ENCODE measurements at regions not wholly inside any gene's neighbourhood (a gene's known extent, or its start where the extent isn't known, plus 50 kb on each side); places are given as distances from the start of the nearest gene placed in this dataset.
"Not testable (repeated sequence)": the region's sequence is repeated elsewhere in the genome, so short reads cannot be mapped to it uniquely, and the experiment has no call there.

DNA sequence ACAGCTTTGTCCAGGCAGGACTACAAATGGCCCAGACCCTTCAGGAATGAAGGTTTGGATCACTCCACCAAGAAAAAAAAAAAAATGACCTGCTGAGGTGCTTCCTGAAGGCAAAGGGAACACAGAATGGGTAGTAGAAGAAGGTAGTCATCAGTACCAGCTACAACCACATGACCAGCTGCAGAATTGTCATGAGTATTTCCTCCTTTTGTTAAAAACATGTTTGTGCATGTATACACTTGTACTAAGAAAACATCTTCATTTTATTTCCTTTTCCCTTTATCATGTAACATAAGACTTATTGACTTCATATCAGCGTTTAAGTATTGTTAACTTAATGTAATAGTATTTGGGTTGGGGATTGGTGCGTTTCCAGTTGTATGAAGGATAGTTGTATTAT is 631.6 kb downstream of the FBXO15 start:
- not testable (repeated sequence) for DNase-seq

DNA sequence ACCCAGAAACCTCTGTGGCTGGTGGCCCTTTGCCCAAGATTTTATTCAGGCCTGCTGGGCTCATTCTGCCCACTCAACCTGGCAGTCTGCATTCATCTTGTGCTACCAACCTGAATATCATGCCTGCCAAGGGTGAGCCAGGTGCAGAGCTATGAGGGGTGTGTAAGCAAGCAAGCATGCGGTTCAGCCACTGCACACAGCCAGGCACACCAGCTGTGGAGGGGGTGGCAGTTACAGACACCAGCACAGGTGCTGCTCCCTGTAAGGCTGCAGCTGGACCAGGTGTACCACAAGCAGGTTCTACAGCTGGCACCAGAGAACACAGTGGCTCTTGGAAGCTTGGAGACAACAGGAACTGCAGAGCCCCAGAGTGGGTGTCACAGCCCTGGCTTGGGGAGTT is 633.2 kb downstream of the FBXO15 start:
- no peak for DNase-seq

DNA sequence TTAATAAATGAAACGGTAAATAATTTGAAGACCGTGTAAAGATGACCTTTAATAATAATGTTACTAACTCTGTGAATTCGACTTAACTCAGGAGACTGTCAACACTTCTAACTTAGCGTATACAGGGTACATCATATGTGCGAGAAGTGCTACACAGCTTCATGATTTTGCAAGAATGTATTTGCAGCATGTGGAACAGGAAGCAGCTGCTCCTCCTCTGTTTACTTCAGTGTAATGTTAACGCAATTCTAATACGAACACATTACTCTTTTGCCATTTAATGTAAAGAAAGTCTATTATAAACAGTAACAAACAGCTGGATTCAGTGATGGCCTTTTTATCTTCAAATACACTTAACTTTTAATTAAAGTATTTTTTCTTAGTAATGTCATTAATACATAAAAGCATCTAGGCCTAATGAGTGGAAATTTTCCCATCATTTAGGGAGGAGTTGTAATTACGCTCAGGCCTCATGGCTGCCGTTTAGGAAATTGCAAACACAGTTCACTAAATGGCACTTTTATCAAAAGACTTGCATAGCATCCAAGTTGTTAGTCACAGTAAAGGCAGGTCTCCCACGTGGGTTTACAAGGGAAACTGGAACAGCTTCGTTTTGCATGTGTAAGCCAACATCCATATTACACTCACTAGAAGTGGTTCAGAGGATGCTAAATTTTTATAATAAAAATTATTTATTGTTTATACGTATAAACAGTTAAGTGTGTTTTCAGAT is 635.7 kb downstream of the FBXO15 start:
- no peak for DNase-seq

DNA sequence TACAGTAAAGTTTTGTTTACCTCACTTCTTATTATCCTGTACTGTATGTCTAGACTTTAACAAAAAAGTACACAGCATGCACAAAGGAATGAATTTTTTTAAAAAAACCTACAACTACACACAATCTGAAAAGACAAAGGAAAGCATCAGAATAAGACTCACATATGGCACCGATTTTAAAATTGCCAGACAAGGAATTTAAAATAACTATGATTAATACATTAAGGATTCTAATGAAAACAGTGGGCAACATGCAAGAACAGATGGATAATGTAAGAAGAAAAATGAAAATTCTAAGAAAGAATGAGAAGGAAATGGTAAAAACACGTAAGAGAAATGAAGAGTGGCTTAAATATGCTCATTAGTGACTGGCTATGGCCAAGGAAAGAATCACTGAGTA is 638.2 kb downstream of the FBXO15 start:
- no peak for DNase-seq

DNA sequence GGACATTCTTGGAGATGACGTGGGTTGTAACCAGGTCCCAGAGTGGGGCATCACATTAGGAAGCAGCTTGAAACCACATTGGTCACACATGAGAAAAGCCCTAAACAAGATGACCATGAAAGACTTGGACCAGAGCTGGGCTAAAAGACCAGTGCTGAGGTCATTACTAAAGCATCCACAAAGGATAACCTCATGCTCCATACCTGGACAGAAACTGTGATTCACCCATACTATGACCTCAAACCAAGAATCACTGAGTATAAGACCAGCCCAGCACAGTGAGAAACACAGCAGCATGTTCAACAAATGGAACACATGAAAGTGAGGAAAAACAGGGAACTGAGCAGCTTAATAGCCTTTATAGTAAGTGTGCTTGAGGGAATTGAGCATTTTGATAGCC is 635.5 kb upstream of the NETO1 start:
- DNase-seq, result no peak

DNA sequence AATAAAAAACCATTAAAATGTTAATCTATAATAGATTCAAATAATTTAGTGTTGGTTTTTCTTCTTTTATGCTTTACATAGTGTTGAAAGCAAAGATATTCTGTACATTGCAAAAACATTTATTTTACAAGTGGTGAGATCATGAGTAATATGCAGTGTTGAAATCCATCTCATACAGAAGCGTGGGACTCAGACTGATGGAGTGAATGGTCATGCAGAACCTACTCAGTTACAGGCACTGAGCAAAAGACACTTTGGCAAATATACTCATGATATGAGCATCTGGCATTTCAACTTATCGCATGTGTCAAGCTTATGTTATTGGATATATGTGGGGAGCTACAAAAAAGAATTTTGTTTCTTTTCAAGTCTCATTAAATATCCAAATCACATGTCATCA is 620.2 kb upstream of the NETO1 start:
- DNase-seq, result no peak

DNA sequence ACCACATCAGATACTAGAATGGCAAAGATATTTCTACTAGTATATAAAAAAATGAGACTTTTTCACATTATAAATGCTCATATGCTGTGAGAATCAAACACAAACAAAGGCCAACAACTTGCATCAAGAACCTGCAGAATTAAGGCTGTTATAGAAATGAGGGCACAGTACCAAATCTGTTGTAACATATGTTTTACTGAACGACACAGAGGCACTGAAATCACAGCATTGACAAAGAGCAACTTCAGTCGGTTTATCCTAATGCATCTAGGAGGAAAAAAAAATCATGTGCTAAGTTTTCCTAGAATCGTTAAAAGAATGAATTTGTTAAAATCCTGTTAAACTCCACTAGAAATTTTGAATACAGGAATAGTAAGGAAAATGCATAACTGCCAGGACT is 617.4 kb upstream of the NETO1 start:
- DNase-seq, result no peak

DNA sequence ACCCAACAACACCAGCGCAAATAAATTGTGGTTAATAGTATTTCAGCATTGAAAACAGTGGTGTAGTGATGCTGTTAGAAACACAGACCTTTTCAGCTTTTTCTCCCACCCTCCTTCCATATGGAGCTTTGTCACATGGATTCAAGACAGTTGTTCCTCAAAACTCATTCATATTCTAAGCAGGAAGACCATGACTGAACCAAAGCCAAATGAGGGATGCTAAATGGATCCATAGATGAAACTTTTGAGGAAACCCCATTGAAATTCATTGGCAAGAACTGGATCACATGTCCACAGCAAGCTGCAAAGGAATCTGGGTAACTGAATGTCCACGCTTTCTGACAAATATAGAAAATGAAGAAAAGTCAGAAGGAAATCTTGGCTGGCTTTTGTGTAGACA is 615.1 kb upstream of the NETO1 start:
- no peak for DNase-seq

DNA sequence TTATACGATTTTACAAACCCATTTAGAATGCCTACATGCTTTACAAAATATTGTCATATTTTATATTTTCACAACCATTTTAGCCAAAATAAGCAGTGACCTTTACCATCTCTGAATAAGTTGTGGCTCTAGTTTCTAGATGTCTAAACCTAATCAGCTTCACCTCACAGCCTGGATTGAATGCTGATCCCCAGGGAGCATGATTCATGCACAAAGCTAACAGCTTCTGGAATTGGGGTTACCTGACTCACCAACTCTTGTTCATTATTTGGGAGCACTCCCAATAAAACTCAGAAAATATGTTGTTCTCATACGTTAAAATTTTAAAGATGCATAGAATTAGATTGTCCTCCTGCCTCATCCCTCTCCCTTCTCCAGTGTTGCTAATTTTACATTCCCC is 611.7 kb upstream of the NETO1 start:
- no peak for DNase-seq

DNA sequence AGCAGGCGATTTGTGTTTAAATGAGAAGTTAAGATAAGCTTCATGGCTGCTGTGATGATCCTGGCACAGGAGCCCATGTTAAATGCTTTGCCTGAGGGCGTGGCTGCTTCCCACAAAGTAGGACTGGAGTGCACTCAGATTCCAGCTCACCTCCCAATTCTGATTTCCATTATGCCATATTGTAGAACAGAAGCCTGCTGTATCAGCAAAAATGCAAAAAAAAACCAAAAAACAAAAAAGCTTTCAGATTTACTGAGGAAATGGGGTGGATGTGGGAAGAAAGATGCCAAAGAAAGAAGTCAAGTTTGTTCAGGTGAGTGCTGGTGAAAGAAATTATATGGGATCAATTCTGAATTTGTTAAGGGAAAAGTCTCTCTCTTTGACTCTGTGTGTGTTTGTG is 610.4 kb upstream of the NETO1 start:
- DNase-seq, result no peak

DNA sequence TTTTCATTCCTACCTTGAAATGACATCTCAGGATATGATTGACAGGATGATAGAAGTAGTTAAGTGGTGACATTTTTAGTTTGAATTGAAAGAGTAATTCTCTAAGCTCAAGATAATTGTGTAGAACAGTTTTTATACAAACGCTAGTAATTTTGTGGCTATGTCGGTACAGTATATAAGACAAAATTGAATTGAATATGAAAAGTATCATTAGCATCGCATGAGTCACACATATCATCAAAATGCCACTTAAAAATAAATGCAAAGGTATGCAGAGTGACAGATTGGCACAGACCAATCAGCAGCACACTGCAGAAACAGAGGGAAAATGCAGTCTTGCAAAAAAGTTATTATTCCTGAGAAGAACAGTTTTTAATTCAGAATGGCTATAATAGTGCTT is 608.2 kb upstream of the NETO1 start:
- no peak for DNase-seq

DNA sequence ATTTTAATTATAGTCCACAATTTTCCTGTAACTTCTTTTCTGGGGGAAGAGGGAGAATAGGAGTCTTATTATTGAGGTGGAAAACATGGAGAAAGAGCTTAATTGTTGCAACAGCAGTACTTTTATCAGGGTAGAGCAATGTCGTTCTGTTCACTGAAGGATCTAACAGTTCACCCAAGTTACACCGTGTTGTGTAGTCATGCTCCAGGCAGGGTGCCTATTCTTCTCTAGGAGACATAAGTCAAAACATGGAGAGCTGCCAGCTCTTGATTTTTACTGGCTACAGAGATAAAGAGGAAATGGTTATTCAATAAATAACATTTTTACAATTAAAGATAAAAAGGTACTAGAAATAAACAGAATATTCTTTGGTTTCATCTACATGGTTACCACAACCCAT is 594.3 kb upstream of the NETO1 start:
- no peak for DNase-seq

DNA sequence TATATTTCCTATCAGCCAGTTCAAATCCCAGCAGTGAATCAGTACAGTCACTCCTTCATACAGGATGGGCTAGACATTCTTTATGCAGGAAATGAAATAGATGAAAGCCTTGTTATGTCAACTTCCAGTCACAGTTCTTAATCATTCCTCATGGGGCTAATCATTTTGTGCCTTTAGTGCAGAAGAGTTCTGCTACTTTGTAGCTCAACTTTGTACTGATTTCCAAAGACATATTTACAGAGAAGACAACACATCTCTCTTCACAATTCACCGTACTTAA is 593.9 kb upstream of the NETO1 start:
- no peak for DNase-seq

DNA sequence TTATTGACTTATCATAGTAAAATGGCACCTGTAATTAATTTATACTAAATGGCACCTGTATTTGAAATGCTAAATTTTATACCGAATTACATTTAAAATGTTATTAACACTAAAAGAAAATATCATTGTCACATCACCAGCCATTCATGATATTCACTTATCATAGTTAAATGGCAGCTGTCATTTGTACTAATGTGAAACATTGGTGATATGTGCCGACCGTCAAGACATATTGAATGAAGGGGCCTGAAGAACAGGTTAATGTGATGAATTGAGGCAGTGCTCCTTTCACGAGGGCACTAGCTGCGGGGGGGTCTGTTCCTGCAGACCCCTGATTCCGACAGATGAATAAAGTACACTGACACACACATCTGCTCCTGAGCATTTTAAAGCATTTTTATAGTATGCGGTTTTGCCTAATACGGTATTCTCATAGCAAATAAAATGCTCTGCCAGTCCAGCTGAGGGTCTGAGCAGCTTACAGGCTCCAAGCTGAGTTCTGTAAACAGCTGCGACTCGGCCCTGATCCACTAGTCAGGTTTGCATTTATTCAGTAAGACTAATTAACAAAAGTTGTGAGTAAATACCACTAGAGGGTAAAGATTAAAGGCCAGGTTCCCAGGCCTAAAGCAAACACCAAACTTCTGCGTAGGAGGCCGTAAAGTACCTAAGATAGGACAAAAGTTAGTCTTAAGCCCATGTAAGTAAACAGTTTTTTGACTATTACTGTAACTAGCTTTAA is 593.4 kb upstream of the NETO1 start:
- no peak for DNase-seq

DNA sequence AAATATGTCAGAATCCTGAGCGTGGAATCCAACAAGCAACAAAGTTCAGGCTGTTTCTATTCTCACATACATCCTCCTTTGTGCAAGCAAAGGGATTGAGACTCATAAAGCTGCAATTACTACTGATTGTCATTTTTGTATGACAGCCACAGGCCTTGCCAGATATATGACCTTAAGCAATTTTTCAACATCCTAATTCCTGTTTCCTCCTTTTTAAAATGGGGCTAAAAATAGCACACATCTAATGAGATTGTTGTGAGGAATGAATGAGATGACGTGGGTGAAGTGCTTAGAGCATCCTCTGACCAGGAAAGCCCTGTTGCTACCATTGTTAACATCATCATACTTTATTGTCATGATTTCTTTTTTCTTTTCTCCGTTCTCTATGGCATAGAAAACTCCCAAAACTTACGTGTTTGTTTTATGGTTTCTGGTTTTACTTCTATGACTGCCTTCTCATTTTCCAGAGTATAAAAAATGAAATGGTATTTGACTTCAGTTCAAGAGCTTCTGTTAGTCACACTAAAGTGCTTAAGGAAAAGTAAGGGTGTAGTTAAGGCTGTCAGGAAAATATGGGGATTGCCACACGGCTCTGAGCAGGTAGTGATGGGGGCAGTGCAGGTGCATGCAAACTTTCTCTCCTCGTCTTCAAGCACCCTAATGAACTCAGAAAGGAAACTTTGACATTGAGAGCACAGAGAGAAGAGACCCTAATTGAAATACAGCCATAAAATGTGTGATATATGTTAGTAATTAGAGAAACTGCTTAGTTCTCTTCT is 590.6 kb upstream of the NETO1 start:
- no peak for DNase-seq

DNA sequence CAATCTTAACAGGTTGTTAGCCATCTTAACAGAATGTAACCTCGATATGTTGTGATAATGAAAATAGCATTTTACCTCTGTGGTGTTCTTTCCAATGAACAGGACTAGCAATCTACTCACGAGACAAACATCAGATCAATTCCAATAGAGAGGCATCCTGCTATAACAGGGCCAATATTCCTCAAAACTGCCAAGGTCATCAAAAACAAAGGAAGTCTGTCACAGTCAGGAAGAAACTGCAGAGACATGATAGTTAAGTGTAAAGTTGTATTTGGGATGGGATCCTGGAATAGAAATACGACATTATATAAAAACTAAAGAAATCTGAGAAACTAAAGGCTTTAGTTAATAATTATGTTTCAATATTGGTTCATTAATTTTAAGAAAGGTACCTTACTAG is 588.9 kb upstream of the NETO1 start:
- DNase-seq, result no peak

DNA sequence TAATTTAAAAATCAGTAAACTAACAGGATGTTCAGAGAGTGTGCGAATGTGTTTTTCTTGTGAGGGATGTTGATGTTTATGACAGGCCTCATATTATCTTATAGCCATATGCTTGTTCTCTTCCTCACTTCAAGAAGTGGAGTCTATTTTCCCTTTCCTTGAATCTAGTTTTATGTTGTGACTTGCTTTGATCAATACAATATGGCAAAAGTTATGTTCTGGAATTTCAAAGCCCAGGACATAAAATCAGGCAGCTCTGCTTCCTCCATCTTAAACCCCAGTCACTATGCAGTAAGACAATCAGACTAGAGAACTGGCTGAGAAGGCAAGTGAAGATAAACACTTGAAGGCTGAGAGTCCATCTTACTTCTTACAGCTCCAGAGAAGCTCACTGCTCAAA is 585.1 kb upstream of the NETO1 start:
- DNase-seq, result no peak

DNA sequence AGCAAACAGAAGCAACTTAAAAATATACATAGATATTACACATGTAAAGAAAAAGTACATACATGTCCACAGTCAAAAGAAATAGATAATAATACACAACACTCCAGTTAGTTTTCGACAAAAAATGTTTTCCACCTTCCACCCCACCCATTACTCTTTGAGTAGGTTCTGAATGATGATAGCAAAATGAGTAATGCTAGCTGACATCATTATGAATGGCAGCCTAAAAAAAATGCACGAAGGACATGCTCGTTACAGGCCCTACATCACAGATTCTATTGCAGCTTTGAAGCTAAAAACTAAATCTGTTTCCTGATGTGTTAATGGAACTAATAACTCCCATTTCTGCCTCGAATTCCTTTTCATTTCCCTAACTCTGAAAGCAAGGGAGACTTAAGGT is 578.7 kb upstream of the NETO1 start:
- DNase-seq, result no peak

DNA sequence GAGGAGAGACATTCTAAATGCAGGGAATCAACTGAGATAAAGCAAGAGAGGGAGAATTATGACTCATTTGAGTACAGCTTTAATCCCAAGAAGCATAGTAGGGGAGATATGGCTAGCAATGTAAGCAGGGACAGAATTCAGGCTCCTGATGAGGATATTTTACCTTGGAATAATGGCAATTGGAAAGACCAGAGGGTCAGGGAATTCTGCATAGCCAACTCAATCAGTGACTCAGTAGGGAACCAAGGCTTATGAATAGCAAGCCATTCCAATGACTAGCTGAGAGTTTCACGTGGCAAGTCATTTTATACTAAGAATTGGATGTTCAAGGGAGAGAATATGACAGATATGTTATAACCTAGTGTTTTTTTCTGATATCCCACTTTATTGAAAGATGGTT is 563.8 kb upstream of the NETO1 start:
- DNase-seq, result no peak

DNA sequence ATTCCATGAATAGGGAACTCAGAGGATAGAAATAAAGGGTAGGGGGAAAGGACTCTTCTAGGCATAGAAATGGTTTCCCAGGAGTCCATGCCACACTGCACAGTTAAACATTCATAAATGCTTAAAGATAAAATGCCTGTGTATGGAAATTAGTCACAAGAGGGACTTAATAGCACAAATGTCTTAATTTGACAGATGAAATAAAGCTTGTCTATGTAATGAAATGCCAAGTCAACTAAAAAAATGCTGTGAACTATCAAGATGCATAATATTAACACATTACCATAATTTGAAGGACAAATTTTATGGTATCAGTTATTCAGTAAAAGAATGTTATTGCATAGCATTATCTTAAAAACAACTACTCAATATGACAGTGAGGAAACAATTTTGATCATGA is 553.2 kb upstream of the NETO1 start:
- DNase-seq, result no peak

DNA sequence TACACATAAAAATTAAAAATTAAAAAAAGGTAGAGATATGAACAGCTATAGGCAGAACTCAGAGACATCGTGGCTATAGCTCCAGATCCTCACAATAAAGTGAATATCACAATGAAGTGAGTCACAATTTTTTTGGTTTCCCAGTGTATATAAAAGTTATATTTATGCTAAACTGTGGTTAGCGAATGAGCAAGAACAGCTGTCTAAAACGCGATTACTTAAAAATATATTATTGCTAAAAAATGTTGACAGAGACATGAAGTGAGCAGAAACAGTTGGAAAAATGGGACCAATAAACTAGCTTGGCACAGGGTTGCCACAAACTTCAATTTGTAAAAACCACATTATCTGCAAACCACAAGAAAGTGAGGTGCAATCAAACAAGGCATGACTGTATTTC is 551.7 kb upstream of the NETO1 start:
- DNase-seq, result no peak

DNA sequence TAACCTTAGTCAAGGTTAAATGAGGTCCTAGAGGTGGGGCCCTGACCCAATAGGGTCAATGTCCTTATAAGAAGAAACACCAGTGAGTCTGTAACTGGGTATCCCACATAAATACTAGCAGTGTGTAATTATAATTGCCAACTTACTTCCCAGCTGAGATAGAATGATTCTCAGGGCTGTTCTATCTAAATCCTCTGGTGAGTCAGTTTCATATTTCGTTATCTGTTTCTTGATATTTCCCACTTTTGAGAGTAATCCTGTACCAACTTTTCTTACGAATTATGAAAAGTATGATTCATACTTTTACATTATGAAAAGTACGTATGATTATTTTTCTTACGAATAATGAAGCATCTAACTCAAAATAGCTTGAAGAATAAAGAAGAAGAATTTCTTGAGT is 546.8 kb upstream of the NETO1 start:
- DNase-seq, result no peak

DNA sequence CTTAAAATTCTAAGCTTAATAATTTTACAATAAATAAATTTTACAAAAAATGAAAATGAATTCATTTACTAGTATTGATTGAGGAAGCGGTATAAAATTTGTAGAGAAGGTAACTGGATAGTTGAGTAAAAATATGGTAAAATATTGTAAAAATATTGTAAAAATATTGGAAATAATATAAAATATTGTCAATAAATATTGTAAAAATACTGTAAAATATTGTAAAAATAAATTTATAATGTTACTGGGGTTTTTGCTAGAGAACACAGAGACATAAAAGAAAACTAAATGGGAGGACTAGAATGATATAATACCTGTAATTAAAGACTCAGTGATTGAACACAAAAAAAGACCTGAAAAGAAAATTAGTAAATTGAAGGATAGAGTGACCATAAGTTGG is 546.3 kb upstream of the NETO1 start:
- no peak for DNase-seq

DNA sequence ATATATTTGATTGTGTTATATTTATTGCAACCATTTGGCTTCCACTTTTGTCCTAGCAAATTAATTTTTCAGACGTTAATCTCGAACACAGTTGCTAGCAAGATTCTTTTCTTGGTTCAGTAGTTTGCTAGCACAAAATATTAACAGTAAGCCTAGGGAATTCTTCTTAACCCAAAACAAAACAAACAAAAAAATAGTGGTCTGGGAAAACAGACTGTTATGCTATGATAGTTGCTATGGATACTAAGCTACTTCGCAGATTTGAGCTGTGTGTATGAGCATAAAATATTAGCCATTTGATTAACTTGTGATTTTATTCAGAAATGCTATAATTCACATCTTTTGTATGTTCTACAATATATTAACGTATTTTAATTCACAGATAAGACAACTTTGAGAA is 541.5 kb upstream of the NETO1 start:
- DNase-seq, result no peak
